ENCODE measurements at regions not wholly inside any gene's neighbourhood (a gene's known extent, or its start where the extent isn't known, plus 50 kb on each side); places are given as distances from the start of the nearest gene placed in this dataset.

DNA sequence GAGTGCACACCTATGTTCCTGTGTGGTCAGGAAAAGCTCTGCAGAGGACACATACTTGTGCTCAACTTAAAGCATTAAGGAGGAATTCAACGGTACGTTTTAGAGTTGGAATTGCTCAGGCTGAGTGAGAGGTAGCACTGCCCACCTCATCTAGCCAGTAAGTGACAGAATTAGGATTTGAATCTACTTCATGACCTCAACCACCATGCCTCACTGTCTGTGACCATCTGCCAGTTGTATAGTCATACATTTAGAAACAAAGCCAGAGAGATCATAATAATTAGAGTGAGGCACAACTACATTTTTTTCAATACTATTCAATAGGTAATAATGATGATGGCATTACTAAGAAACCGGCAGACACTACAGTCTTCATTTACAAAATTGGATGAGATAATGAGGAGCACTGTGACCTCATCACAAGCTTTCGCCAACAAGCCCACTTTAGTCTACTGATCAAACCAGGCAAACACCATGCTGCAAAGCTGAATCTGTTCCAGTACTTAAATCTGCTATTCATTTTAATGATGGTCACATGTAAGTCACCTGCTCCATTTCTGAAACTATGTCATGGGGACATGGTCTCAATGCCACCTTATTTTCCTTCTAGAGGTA is 1018.4 kb downstream of the TMEM182 start:
- TF ChIP-seq HDGF (IDR thresholded peaks at IDR 0.05; ENCODE audit: borderline replicate concordance) (no peak), BHLHE40 (IDR thresholded peaks at IDR 0.05; ENCODE audit: borderline replicate concordance) (no peak), ARNT (IDR thresholded peaks at IDR 0.05) (no peak), L3MBTL2 (conservative IDR thresholded peaks at IDR 0.05) (no peak), TARDBP (IDR thresholded peaks at IDR 0.05) (no peak), ZNF384 (IDR thresholded peaks at IDR 0.05) (no peak), NFRKB (IDR thresholded peaks at IDR 0.05) (no peak), SP1 (IDR thresholded peaks at IDR 0.05) (no peak), CTBP1 (IDR thresholded peaks at IDR 0.05; ENCODE audit: borderline replicate concordance) (no peak), SUZ12 (IDR thresholded peaks at IDR 0.05) (no peak), FOXM1 (IDR thresholded peaks at IDR 0.05; ENCODE audit: borderline replicate concordance) (no peak)
